Left ventricle myocardium superior (tissue), 1 donor: ENCODE measurements at regions not wholly inside any gene's neighbourhood (a gene's known extent, or its start where the extent isn't known, plus 50 kb on each side); places are given as distances from the start of the nearest gene placed in this dataset.

Source experiments
- ATAC-seq: fragments of 200-7000 bp; cut with Tn5 transposase; one replicate; pipeline ENCODE4 v1.9.1; 2020; ENCODE audit warnings: mild to moderate bottlenecking, moderate library complexity
- DNase-seq: peaks from one replicate; pipeline ENCODE4 v3.0.0-alpha.2; 2020
- intact Hi-C: fragments of 100-400 bp; cut with micrococcal nuclease; formaldehyde crosslinking; loops from one replicate; pipeline ENCODE4 v1.11.0; 2022
- donor health status: DM: no; HTN: yes; CAD: no; lungs with severe emphysema.

DNA sequence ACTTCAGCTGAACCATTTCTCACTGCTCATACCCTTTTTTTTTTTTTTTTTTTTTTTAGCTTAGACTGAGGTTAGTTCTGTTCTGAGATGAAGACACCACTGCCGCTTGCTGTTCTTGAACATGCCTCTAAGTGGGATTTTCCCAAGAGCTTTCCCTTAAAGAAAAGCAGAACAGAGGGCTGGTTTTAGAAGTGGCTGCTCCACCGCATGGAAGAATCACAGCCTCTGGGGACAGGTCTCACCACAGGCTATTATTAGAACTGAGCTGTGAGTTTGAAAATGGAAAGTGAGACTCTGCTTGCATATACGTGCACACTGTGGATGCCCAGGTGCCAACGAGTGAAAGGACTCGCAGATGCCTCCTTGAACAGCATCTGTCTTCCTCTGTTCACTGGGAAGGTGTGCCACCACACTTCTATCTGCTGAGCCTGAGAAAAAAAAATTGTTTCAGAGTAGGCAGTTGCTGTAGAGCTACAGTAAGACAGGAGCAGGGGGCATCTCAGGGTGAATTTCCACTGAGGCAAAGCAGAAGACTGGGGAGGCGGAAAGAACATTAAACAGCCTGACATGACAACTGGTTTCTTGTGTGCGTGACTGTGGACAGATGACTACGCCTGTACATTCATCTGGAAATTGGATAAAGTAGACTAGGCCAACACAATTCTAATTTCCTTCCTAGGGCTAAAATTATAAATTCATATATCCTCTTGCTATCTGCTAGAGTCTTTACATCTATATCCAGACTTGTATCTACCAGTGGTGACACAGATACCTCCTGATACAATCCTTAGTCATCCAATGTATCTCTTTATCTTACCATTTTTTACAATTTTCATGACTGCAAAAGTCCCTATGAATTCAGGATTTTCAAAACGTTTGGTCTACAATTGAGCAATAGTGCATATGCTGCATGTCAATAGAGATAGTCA lies 1045.7 kb upstream of the CELF4 start:
- DNase-seq (no peak), ATAC-seq (peak; percentile 99)
- intact Hi-C loops, result no loop called here

DNA sequence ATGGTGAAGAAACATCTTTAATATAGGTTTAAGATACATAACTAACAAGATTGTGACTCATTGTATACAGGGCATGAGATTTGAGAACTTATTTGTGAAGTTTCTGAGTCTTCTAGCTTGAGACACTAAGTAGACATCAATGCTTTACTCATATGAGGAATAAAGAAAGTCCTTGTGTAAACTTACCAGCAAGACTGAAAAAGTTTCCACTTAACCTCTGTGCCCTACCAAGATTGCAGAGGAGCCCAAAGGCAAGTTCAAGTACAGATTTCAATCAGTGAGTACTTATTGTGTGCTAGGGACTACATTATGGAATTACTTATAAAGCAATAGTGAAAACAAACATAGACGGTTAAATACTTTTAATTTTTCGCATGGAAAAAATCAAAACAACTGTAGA lies 1041.2 kb upstream of the CELF4 start:
- intact Hi-C loops, result no loop called here
- DNase-seq, result no peak
- no peak for ATAC-seq

DNA sequence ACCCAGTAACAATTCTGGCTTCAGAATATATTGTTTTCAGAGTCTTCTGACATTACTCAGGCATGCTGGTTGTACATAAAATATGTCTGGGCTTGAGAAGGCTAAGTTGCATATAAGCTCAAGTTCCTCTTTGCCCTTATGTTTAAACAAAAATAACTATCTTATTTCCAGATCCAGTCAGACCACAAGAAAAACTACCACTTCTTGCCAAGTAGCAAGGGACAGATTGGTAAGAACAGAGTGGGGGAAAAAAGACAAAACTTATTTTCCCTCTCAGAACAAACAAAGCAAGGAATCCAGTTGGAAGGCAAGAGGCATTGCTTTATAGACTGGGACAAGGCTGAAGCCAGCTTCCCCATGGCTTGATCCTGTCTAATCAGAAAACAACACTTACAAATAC lies 1036.7 kb upstream of the CELF4 start:
- DNase-seq (no peak), ATAC-seq (no peak)
- intact Hi-C loops, result no loop called here

DNA sequence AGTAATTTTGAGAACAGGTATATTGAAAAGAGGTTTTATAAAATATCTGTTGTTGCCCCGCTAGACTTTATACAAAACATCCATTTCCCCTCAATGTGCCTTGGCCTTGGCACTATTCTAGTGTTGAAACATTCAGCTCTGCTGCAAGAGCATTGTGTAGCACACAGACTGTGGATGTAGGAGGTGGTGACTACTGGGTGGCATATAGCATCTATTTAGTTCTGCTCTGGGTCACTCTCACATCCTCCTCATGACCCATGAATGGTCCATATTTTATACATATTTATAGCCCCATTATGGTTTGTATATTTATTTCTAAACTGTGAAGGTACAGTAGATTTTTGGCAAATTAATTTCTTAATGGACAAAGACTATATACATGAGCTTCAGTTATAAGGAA lies 1022.0 kb upstream of the CELF4 start:
- no peak for DNase-seq
- ATAC-seq, result no peak
- intact Hi-C loops, result no loop called here

DNA sequence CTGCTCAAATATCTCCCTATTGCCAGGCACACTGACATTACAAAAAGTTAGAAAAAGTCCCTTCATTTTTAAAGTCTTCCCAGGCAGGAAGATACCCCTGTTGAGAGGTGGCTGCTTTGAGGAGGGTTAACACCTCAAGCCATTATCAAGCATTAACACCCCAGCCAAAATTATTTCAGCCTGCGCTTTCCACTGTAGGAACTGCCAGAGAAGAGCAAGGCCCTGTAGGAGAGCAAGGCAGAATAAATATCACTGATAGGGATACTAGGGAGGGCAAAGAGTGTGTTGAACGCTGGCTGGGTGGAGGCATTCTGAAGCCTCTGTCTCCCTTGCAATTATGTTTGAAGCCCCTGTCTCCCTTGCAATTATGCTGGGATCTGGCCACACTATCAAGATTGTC lies 1020.7 kb upstream of the CELF4 start:
- DNase-seq (no peak), ATAC-seq (no peak)
- intact Hi-C loops, result no loop called here

DNA sequence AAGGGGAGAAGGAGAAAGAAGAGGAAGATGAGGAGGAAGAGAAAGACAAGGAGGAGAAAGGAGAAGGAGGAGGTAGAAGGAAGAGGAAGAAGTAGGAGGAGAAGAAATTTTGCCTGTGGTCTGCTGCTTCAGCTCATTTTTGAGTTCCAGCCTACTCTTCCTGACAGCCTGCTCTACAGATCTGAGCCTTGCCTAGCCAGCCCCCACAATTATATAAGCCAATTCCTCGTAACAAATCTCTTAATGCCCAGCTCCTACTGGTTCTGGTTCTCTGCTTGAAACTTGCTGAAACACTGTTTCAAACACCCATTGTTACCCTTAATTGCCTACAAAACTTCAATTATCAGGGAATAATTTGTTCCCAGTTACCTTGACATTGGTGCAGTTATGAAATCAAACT lies 1014.2 kb upstream of the CELF4 start:
- no peak for ATAC-seq

DNA sequence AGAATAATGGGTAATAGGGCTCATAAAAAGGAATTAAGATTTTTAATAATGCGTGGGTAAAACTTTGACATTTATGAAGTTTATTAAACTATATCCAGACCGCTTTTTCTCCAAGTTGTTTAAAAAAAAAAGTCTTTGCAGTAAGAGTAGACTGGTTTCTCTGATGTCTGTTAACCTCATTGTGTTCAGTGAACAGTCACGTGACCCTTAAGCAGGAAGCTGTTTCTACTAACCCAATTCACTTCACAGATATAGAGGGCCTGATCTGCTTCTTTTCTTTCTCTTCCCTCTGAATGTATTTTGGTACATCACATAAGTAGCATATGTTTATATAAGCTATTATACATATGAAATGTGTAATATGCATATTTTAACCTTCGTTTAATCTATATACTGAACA lies 1011.3 kb upstream of the CELF4 start:
- intact Hi-C loops, result no loop called here
- ATAC-seq (no peak), DNase-seq (no peak)

More for the DNA sequence above, 1014.2 kb upstream of the CELF4 start:
- no peak for DNase-seq
- intact Hi-C loops, result no loop called here

DNA sequence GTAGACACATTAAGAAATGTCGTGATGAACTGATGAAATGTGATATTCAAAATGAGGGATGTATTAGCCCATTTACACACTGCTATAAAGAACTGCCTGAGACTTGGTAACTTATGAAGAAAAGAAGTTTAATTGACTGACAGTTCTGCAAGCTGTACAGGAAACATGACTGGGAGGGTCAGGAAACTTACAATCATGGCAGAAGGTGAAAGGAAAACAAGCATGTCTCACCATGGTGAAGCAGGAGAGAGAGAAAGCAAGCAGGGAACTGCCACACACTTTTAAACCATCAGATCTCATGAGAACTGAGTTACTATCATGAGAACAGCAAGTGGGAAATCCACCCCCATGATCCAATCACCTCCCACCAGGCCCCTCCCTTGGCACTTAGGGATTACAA lies 1010.8 kb upstream of the CELF4 start:
- DNase-seq (no peak), ATAC-seq (no peak)
- intact Hi-C loops, result no loop called here

DNA sequence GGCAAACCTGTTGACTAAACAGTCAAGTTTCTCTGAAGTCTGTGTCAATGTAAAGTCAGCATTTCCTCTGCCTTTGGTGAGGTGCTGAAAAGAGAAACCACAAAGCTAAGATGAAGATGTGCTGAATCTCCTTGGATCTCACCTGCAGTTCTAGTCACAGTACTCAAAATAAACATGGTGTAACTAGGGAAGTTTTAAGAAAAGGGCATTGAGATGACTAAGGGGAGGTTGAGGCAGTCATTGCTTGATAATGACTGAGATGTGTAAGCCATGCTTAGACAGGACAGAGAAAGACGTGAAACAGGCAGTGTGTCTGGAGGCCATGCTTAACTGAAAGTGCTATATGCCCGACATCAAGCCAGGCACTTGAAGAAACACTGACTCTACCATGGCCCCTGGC lies 1010.0 kb upstream of the CELF4 start:
- intact Hi-C loops, result no loop called here
- DNase-seq (no peak), ATAC-seq (no peak)

DNA sequence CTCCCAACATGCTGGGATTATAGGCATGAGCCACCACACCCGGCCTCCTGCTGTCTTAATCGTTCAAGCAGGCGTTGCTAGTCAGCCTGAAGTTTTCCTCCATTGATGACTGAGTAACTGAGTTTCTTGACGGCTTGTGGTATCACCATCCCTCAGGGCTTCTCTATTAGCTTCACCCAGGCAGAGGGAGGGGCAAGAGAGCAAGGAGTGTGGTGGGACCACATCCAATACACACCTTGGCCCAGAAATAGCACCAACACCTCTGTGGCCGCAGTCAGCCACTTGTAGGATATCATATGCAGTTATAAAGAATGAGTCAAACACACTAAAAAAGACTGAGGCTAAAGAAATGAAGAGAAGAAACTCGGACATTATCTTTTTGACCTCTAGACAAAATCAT lies 1009.4 kb upstream of the CELF4 start:
- ATAC-seq, result no peak
- intact Hi-C loops, result no loop called here
- no peak for DNase-seq

DNA sequence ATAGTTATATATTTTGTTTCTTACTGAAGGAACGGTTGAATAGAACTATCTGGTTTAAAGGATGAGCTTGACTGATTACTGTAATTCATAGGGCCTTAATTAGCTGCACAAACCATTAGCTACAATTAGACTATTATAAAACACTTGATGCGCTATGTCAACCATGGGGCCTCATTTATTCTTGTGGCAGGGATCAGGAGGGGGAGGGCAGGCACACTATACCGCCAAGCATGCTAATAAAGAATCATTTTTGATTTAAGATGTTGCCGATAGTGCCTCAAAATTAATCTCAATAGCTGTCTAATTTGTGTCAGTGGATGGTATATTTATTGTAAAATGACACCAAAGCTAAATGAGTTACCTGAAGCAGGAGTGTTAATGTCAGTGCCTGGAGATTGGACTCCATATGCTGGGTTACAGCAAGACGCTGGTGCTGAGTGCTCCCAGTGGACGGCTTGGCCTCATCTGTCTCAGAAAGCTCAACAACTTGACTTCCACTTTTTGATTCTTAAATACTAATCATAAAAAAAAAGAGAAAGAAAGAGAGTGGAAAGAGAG lies 1007.0 kb upstream of the CELF4 start:
- DNase-seq, result no peak
- intact Hi-C loops, result no loop called here
- ATAC-seq, result no peak

DNA sequence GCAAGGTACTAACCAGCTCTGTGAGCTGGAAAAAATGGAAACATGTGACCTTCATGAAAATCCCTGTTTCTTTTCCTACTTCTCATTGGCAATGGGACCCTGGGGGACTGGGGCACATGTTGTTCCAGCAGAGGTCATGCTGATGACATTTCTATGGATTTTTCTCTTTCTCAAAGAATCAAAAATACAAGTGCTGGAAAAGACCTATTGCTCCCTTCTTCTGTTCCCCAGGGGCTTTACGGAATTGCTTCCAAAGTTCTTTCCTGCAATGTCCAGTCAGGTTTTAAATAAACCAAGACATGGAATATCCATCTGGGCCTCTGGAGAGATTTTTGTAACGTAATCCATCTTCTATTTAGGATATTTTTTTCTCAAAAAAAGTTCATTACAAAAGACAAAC lies 1006.1 kb upstream of the CELF4 start:
- intact Hi-C loops, result no loop called here
- DNase-seq (no peak), ATAC-seq (peak; percentile 46)

DNA sequence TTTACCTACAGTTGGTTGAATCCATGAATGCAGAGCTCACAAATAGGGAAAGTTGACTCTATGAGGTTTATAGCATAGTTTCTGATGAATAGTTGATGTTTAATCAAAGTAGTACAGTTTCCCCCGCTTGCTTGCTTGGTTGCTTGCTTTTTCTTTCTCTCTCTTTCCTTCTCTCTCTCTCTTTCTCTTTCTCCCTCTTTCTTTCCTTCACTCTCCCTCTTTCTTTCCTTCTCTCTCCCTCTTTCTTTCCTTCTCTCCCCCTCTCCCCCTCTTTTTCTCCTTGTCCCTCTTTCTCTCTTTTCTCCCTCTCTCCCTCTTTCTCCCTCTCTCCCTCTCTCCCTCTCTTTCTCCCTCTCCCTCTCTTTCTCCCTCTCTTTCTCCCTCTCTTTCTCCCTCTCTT lies 999.9 kb upstream of the CELF4 start:
- no peak for DNase-seq

DNA sequence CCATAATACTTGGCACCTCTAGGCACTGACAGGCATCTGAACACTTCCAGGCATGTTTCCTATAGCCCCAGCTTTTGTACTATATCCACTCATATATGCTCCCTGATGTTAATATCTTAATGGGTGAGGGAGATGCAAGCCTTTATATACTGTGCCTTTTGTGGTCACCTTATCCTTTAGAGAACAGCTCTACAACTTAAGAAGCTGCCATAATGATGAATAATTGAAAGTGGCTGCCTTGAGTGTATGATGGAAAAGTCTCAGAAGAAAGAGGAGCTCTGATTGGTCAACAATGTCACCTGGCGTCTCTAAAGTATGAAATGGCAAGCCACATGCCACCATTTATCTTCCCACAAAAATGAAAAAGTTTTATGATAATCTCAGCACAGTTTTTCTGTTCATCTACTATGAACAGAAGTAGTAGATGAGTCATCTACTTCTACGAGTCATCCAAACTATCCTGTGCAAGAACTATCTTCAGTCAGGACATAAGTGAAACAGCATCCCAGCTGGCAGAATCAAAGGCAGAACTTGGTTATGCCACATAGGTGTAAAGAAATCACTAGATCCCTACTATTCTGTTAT lies 997.9 kb upstream of the CELF4 start:
- intact Hi-C loops, result no loop called here
- no peak for ATAC-seq
- DNase-seq, result no peak

More for the DNA sequence above, 999.9 kb upstream of the CELF4 start:
- intact Hi-C loops, result no loop called here
- no peak for ATAC-seq

DNA sequence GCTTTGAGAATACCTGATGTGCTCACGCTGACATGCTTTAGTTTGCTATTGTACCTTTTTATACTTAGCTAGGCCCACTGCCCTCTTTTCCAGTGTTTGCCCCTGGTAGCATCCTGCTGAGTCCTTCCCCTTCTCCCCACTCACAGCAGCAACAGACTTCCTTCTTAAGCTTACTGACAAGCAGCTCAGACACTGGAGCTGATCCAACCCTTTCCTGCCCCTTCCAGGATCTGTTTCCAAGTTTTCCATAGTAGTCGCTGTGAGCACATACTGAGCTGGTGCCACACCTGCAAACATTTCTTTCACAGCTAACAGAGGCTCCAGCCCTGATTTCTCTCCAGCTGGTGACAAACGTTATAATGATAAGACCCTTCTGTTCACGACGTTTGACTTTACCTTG lies 991.4 kb upstream of the CELF4 start:
- no peak for ATAC-seq
- intact Hi-C loops, result no loop called here

DNA sequence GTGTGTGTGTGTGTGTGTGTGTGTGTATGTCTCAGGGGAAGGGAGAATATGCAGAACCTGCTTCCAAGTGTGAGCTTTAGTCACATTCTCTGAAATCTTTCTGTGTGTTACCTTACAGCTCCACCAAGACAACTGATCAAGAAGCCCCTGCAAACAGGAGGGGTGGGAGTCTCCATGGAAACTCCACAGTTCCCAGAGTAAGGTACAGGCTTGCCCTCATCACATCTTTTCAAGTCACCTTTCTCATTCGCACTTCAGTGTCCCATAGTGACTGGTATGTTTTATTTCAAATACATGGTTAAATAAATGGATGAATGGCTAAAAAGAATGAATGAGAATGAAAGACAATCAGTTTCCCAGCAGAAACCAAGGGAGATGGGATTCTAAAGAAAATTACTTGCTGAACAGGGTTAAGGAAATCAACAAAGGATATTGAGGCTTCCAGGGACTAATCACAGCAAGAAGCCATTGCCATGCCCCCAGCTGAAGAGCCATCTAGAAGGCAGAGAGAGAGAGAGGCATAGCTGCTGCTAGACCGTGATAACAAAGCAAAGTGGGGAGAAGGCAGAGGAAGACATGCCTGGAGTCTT lies 987.2 kb upstream of the CELF4 start:
- no peak for ATAC-seq
- intact Hi-C loops, result no loop called here
- DNase-seq, result no peak

More for the DNA sequence above, 991.4 kb upstream of the CELF4 start:
- DNase-seq, result no peak

DNA sequence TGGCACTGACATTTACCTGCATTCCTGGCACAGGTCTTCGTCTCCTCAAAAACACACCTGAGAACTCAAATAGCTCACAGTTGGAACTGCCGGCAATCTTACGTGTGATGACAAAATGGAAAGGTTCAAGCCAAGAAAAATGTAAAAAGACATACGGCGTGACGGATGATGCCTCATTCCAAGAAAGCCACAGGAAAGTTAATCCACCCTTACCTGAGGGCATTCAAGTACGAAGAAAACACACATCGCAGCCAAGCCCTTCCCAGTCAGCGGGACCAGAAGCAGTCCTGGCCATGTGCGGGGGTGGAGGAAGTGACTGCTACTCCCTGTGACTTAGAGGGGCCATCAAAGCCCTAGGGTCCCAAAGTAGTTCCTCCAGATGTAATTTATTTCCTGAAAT lies 986.3 kb upstream of the CELF4 start:
- no peak for DNase-seq
- ATAC-seq, result no peak
- intact Hi-C loops, result no loop called here

DNA sequence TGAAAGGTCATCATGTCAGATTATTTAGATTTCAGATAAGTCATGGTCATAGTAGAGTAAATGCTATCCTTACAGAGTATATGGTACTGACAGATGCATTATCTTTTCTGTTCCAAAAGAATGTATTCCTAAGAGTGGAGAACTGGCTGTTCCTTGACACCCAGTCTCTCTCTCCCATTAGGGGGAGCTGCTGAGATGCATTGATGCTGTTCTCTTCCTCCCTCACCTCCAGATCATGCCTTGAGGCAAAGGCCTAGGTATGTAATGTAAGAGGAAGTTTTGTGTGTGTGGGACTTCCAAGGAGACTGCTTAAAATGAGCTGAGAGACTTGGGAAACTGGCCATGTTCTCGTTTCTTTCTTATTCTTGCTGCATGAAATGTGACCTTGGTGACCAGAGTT lies 979.5 kb upstream of the CELF4 start:
- DNase-seq, result no peak
- intact Hi-C loops, result no loop called here
- ATAC-seq, result no peak

DNA sequence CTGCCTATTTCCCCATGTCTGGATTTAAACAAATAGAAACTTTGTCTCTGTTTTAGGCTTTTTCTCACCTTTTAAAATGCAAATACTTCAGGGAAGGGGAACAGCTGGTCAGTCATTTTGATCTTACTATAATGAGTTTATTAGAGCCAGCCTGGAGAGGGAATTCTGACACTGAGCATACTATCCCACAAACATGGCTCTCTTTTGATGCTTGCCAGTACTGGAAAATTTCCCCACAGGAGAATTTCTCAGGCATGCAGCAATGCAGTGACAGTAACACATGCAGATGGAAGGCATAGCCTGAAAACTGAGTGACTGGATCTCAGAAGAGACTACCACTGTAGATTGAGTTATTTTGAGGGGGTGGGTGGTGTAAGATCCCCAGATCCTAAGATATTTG lies 974.3 kb upstream of the CELF4 start:
- DNase-seq, result no peak
- intact Hi-C loops, result no loop called here
- ATAC-seq, result no peak

DNA sequence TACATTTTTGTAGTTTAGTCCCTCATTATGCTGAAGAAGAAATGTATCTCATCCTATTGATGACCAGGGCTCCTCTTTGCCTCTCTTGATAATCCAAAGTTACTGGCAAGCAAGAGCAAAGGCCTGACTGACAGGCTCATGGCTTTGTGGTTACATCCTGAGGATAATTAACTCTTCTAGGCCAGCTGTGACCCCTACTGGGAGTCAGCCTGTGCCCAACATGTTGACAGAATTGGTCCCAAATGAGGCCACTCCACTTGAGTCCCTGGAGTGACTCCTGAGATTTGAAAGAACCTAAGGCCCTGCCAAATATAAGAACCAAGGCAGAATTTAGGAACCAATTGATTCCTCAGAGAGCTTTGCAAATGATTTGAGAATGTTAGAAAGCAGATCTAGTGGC lies 973.8 kb upstream of the CELF4 start:
- no peak for DNase-seq
- ATAC-seq, result no peak
- intact Hi-C loops, result no loop called here
